HL-60 (cell line): ENCODE measurements at regions not wholly inside any gene's neighbourhood (a gene's known extent, or its start where the extent isn't known, plus 50 kb on each side); places are given as distances from the start of the nearest gene placed in this dataset.

Experiments used
- DNase-seq, 2 experiments: peaks; one replicate each; pipeline ENCODE4 v3.0.0-alpha.2; 2010 to 2020; ENCODE audit warnings: low read depth in 1 of 2, low spot score in 1 of 2
- H3K27ac ChIP-seq: fragments of 250-450 bp; sonication (Bioruptor Pico); replicated peaks from 2 replicates; pipeline ENCODE4 v1.5.1; 2020; ENCODE audit warnings: mild to moderate bottlenecking, moderate library complexity
- H3K27me3 ChIP-seq: fragments of 250-450 bp; sonication (Bioruptor Pico); 2 replicates; pipeline ENCODE4 v1.5.1; 2021; ENCODE audit warnings: mild to moderate bottlenecking, moderate library complexity; ENCODE audit not compliant: insufficient read depth, poor library complexity, severe bottlenecking
- H3K4me3 ChIP-seq: replicated peaks from 2 replicates; pipeline ENCODE4 v1.5.1; 2011; ENCODE audit warnings: mild to moderate bottlenecking, control low read depth, low read length; ENCODE audit not compliant: insufficient read depth
- CTCF ChIP-seq: IDR thresholded peaks from one replicate; pipeline ENCODE4 v1.5.1; 2011; ENCODE audit warnings: low read length, control low read depth, inconsistent platforms; ENCODE audit not compliant: insufficient read depth
- GABPA ChIP-seq: IDR thresholded peaks from 2 replicates; pipeline ENCODE4 v1.6.1; 2012; ENCODE audit warnings: low read depth
- POLR2AphosphoS5 ChIP-seq: IDR thresholded peaks from 2 replicates; pipeline ENCODE4 v1.6.1; 2012; ENCODE audit warnings: low read depth
- REST ChIP-seq: IDR thresholded peaks from 2 replicates; pipeline ENCODE4 v1.6.1; 2012; ENCODE audit warnings: low read depth; ENCODE audit not compliant: insufficient replicate concordance
- SPI1 ChIP-seq: IDR thresholded peaks from 2 replicates; pipeline ENCODE4 v1.6.1; 2012; ENCODE audit warnings: low read depth, mild to moderate bottlenecking, borderline replicate concordance

GRCh38 chr16:5589812-5590373, 492.3 kb upstream of the EEF2KMT start:
- no peak for DNase-seq
- TF ChIP-seq CTCF (no peak), SPI1 (no peak), POLR2AphosphoS5 (no peak), REST (no peak), GABPA (no peak)
- Histone ChIP-seq H3K4me3 (no peak overlapping the region), H3K27me3 (no peaks in the 10 kb centered on the region), H3K27ac (no peak overlapping the region)

GRCh38 chr16:5584109-5584508, 486.5 kb upstream of the EEF2KMT start:
- no peak overlapping the region for H3K4me3 ChIP-seq
- no peak for TF ChIP-seq REST
- TF ChIP-seq SPI1: no peak
- no peak for TF ChIP-seq POLR2AphosphoS5
- no peak for TF ChIP-seq GABPA
- TF ChIP-seq CTCF: no peak
- no peak overlapping the region for H3K27ac ChIP-seq
- H3K27me3 ChIP-seq: no peaks in the 10 kb centered on the region
- no peak for DNase-seq

- no peak for DNase-seq
Observed at GRCh38 chr16:5582529-5582928, 484.9 kb upstream of the EEF2KMT start.

More at GRCh38 chr16:5582529-5582928, 484.9 kb upstream of the EEF2KMT start:
- H3K27me3 ChIP-seq: no peaks in the 10 kb centered on the region
- H3K4me3 ChIP-seq: no peak overlapping the region
- no peak overlapping the region for H3K27ac ChIP-seq
- TF ChIP-seq SPI1 (no peak), REST (no peak), CTCF (no peak), POLR2AphosphoS5 (no peak), GABPA (no peak)
